ENCODE measurements at regions not wholly inside any gene's neighbourhood (a gene's known extent, or its start where the extent isn't known, plus 50 kb on each side); places are given as distances from the start of the nearest gene placed in this dataset.
"Not testable (repeated sequence)": the region's sequence is repeated elsewhere in the genome, so short reads cannot be mapped to it uniquely, and the experiment has no call there.

DNA sequence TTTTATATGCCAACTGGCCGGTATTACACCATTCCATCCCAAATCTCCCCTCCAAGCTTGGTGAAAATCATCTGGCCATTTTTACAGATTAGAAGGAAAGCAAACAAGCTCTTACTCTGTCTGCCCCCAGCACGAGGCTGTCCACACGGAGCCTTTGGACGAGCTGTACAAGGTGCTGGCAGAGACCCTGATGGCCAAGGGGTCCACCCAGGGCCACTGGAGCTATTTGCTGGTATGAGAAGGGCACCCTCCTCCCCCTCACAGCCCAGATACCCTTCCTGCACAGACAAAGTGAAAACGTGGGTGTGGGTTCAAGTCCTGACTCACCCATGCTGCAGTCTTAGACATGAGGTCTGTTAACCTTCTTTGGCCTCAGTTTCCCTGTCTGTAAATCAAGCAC, 84.9 kb upstream of the DRD5 start:
- H3K36me3 ChIP-seq (ENCODE audit: insufficient read depth, low read length); H3K27me3 ChIP-seq (ENCODE audit: insufficient read depth, low read length); H3K4me3 ChIP-seq (ENCODE audit: low read length): not testable (repeated sequence)

DNA sequence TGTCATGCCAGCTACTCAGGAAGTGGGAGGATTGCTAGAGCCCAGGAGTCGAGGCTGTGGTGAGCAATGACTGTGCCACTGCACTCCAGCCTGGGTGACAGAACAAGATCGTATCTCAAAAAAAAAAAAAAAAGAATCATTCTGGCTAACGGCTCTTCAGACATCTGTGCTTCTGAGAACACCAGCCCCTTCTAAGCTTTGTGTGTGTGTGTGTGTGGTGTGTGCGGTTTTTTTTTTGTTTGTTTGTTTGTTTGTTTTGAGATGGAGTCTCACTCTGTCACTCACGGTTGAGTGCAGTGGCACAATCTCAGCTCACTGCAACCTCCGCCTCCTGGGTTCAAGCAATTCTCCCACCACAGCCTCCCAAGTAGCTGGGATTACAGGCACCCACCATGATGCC, 79.4 kb upstream of the DRD5 start:
- H3K27me3 ChIP-seq (ENCODE audit: insufficient read depth, low read length); H3K36me3 ChIP-seq (ENCODE audit: insufficient read depth, low read length); H2AFZ ChIP-seq (ENCODE audit: low read depth, low read length); H3K4me1 ChIP-seq (ENCODE audit: insufficient read depth, low read length); H3K9me3 ChIP-seq (ENCODE audit: low read length); H3K4me3 ChIP-seq (ENCODE audit: low read length): not testable (repeated sequence)

More for the DNA sequence above, 84.9 kb upstream of the DRD5 start:
- not testable (repeated sequence) for H3K4me1 ChIP-seq (ENCODE audit: insufficient read depth, low read length); H3K9me3 ChIP-seq (ENCODE audit: low read length); H2AFZ ChIP-seq (ENCODE audit: low read depth, low read length)

DNA sequence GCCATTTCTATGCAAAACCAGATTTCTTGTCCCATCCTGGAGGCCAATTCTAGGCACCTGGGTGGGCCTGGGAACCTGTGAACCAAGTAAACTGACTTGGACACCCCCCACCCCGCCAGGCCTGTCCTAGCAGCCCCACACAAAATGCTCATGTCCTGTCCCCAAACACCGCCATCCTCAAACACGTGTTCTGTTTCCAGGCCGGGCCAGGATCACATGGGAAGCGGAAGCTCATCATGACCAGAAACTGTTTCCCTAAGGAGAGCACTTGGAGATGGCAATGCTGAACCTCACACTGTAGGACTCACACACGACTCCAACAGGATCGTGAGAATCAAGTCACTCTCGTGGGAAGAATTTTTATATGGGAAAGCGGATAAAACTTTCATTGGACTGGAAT, 78.7 kb upstream of the DRD5 start:
- not testable (repeated sequence) for H3K4me3 ChIP-seq (ENCODE audit: low read length); H3K36me3 ChIP-seq (ENCODE audit: insufficient read depth, low read length); H3K9me3 ChIP-seq (ENCODE audit: low read length); H3K4me1 ChIP-seq (ENCODE audit: insufficient read depth, low read length); H3K27me3 ChIP-seq (ENCODE audit: insufficient read depth, low read length); H2AFZ ChIP-seq (ENCODE audit: low read depth, low read length)

DNA sequence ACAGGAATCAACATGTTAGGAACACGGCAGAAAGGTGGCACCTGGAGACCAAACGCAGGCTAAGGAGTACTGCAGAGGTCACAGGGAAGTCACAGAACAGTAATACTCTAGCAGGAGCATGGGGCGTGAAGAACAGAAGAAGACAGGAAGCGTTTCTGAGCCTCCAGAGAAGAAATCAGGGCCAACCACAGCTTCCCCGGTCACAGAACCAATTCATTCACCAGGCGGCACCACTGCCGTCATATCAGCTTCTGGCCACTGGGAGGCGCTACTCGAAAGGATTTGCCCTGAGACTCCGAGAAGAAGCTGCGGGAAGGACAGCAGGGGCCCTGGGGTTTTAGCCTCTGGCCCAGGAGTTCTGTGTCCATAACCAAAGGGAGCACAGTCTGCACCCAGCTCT, 78.0 kb upstream of the DRD5 start:
- Histone ChIP-seq H3K9me3 (ENCODE audit: low read length) (no peaks in the 10 kb centered on the region), H3K4me3 (ENCODE audit: low read length) (no peak overlapping the region), H3K36me3 (ENCODE audit: insufficient read depth, low read length) (no peaks in the 10 kb centered on the region), H3K27me3 (ENCODE audit: insufficient read depth, low read length) (no peaks in the 10 kb centered on the region), H3K4me1 (ENCODE audit: insufficient read depth, low read length) (no peaks in the 10 kb centered on the region), H2AFZ (ENCODE audit: low read depth, low read length) (no peak overlapping the region)

DNA sequence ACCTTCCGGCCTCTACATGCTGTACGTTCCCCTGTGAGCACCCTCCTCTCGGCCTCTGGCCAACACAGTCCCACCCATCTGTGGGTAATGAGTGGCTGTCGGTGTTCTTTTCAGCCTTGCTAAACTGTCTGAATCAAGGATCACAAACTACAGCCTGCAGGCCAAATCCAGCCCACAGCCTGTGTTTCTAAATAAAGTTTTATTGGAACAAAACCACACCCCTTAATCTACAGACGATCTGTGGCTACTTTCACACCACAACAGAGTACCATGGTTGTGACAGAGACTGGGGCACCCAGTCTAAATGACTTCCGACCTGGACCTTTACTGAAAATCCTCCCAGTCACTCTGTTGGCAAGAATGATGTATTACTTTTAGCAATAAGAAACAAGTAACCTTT, 77.3 kb upstream of the DRD5 start:
- not testable (repeated sequence) for H3K9me3 ChIP-seq (ENCODE audit: low read length); H3K36me3 ChIP-seq (ENCODE audit: insufficient read depth, low read length); H3K27me3 ChIP-seq (ENCODE audit: insufficient read depth, low read length)

DNA sequence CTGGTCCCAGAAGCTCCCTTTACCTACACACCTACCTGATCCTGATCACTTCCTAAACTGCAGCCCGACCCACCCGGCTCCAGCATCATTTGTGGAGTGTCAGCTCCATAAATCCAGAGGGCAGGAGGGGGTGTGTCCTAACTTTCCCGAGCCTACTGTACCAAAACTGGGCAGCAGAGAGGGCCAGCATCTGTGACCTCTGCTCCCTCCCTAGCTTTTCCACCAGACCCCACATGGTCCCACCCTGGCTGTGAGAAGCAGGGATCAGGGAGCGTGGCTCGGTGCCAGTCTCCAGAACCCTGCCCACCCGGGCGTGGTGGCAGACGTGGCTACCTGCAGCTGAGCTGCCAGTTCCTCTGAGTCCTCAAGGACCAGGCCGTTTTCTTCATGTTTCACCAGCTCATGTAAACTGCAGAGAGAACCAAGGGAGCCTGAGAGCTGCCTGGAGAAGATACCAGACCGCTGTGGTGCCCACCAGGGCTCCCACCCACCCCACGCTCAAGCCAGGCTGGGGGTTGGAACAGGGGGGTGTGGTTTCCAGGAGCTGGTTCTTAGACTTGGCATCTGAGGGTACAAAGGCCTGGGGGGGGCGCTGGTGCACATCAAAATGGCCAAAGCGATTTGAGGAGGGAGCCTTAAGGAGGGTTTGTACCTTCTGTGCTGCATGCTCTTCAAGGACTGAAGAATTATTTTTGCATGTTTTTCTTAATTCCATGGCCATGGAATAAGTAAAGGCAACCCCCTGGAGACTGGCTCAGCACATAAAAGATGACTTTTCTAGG, 76.7 kb upstream of the DRD5 start:
- Histone ChIP-seq H3K4me3 (ENCODE audit: low read length) (no peak overlapping the region), H3K27me3 (ENCODE audit: insufficient read depth, low read length) (no peaks in the 10 kb centered on the region), H3K9me3 (ENCODE audit: low read length) (no peaks in the 10 kb centered on the region), H3K4me1 (ENCODE audit: insufficient read depth, low read length) (no peaks in the 10 kb centered on the region), H3K36me3 (ENCODE audit: insufficient read depth, low read length) (no peaks in the 10 kb centered on the region), H2AFZ (ENCODE audit: low read depth, low read length) (no peak overlapping the region)

More for the DNA sequence above, 77.3 kb upstream of the DRD5 start:
- not testable (repeated sequence) for H3K4me1 ChIP-seq (ENCODE audit: insufficient read depth, low read length); H2AFZ ChIP-seq (ENCODE audit: low read depth, low read length); H3K4me3 ChIP-seq (ENCODE audit: low read length)

DNA sequence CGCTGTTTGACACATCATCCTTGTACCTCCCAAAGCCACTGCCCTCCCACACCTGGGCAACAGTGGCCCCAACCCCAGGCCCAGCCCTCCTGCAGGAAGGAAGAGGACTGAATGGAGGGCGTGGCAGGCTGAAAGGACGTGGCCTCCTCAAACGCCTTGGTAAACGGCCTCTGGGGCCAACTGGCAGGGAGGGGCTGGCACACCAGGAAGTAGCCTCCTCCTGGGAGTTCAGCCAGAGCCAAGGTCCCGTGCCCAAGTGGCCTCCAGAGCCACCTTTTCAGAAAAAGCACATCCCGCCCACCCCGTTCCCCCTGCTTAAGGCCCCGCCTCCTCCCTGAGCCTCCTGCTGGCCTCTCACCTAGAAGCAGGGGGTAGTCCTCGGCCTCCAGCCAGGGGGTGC, 74.2 kb upstream of the DRD5 start:
- H3K4me3 ChIP-seq (ENCODE audit: low read length); H3K27me3 ChIP-seq (ENCODE audit: insufficient read depth, low read length); H3K4me1 ChIP-seq (ENCODE audit: insufficient read depth, low read length); H3K9me3 ChIP-seq (ENCODE audit: low read length); H2AFZ ChIP-seq (ENCODE audit: low read depth, low read length); H3K36me3 ChIP-seq (ENCODE audit: insufficient read depth, low read length): not testable (repeated sequence)

DNA sequence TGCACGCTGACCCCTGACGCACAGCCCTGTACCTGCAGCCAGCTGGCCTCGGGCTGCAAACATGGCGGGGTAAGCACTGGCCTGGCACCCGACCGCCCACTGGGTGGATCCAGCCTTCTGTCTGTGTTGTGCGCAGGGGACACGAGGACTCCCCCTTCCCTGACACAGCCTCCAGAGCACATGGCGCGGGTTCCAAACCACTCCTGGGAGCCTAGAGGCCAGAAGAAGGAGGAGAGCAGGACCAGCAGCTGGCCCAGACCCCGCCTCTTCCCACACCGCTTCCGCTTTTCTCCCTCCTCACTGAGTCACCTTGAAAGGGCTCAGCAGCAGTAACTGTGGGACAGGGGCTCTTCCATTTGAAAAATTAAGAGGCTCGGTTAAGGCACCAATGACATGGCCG, 73.5 kb upstream of the DRD5 start:
- H3K4me3 ChIP-seq (ENCODE audit: low read length); H3K4me1 ChIP-seq (ENCODE audit: insufficient read depth, low read length); H3K9me3 ChIP-seq (ENCODE audit: low read length); H3K36me3 ChIP-seq (ENCODE audit: insufficient read depth, low read length); H3K27me3 ChIP-seq (ENCODE audit: insufficient read depth, low read length); H2AFZ ChIP-seq (ENCODE audit: low read depth, low read length): not testable (repeated sequence)

DNA sequence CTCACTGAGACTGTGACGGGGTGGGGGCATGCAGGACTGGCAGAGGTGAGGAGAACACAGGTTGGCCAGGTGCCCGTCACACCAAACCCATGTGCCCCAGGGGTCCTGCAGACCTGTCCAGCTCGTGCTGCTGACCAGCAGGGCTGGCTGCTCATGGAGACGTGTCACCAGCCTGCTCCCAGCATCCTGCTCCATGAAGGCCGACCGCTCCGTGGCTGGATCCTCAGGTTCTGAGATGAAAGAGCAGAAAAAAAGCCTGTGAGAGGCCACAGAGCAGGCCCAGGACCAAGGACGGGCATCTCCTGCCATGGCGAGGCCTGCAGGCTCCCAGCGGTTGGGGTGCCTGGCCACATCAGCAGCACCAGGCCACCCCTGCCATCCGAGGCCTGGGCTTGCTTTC, 71.7 kb upstream of the DRD5 start:
- Histone ChIP-seq H3K4me1 (ENCODE audit: insufficient read depth, low read length) (no peaks in the 10 kb centered on the region), H2AFZ (ENCODE audit: low read depth, low read length) (no peak overlapping the region), H3K9me3 (ENCODE audit: low read length) (no peaks in the 10 kb centered on the region), H3K27me3 (ENCODE audit: insufficient read depth, low read length) (no peaks in the 10 kb centered on the region), H3K4me3 (ENCODE audit: low read length) (no peak overlapping the region), H3K36me3 (ENCODE audit: insufficient read depth, low read length) (no peaks in the 10 kb centered on the region)

DNA sequence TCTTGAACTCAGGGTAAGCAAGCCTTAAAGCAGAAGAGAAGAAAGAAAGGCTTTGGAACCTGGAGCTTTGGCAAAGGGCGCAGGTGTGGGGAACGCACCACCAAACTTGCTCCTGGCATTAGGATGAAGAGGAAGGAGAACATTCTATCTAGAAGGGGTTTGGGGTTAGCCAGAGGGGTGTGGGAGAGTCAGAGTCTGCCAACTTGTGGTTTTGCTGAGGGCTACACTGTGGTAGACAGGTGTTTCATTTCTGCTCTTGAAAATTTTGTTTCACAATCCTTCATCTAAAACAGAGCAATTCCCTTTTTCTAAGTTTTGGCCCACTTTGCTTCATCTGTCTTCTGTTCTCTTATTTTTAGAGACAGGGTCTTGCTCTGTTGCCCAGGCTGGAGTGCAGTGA, 66.2 kb upstream of the DRD5 start:
- not testable (repeated sequence) for H3K4me1 ChIP-seq (ENCODE audit: insufficient read depth, low read length); H3K27me3 ChIP-seq (ENCODE audit: insufficient read depth, low read length); H2AFZ ChIP-seq (ENCODE audit: low read depth, low read length); H3K9me3 ChIP-seq (ENCODE audit: low read length); H3K36me3 ChIP-seq (ENCODE audit: insufficient read depth, low read length); H3K4me3 ChIP-seq (ENCODE audit: low read length)

DNA sequence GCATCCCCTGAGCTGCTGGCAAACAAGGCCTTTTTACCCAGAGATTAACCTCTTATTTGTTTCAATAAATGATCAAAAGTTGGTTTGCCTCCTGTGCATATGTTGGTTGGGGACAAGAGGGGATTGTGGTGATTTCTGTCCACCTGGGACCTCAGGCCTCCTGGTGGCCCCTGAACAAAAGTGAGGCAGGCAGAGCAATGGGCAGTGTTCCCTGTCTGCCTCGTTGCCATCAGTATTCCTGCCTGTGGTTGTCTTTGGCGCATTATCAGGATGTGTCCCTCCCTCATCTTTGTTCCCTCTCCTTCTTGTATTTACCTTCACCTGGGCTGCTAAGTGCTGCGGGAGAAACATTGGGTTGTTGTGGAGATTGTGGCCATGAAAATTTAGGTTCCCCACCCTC, 65.3 kb upstream of the DRD5 start:
- Histone ChIP-seq H3K9me3 (ENCODE audit: low read length) (no peaks in the 10 kb centered on the region), H2AFZ (ENCODE audit: low read depth, low read length) (no peak overlapping the region), H3K27me3 (ENCODE audit: insufficient read depth, low read length) (no peaks in the 10 kb centered on the region), H3K36me3 (ENCODE audit: insufficient read depth, low read length) (no peaks in the 10 kb centered on the region), H3K4me3 (ENCODE audit: low read length) (no peak overlapping the region), H3K4me1 (ENCODE audit: insufficient read depth, low read length) (no peaks in the 10 kb centered on the region)

DNA sequence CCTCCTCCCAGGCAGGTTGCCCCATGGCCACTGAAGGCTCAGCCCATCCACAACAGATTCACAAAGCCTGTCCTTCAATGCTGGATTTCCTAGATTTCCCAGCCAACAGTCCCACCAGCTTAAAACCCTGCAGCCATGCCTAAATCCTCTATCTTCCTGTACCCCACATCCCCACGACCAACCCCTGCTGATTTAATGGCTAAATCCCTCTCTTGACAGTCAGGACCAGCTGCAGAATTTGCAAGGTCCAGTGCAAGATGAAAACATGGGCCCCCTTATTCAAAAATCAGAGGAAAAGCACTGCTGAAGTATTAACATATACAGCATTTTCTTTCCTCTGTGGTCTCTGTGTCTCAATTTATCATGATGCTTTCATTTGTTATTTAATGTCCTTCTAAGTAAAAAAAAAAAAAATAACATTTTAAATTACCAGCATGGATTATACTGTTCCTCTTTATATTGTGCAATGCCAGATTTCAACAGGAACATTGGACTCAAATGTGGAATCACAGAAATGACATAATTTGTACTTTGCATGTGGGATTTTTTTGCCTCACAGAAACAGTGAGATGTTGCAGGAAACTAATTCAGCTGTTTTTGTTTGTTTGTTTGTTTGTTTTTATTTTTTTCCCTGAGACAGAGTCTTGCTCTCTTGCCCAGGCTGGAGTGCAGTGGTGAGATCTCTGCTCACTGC, 63.0 kb upstream of the DRD5 start:
- H3K27me3 ChIP-seq (ENCODE audit: insufficient read depth, low read length); H3K36me3 ChIP-seq (ENCODE audit: insufficient read depth, low read length); H3K4me1 ChIP-seq (ENCODE audit: insufficient read depth, low read length): not testable (repeated sequence)

DNA sequence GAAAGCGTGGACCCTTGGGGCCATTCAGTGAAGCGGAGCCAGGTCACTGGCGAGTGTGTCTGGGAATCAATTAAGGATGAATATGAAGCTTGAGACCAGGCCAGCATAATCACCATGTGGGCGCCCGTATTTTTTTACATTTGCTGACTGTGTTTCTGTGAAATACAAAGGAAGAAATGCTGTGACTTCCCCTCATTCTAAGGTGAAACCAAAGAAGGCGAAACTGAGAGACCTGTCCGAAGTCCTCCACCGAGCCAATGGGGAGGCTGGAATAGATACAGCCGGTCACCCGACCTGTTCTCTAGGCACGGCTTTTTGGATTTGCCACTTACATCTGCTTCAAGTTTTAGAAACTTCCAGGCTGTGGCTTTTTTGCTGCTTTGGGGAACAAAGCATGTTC, 59.3 kb upstream of the DRD5 start:
- not testable (repeated sequence) for H3K4me1 ChIP-seq (ENCODE audit: insufficient read depth, low read length); H3K36me3 ChIP-seq (ENCODE audit: insufficient read depth, low read length); H3K4me3 ChIP-seq (ENCODE audit: low read length); H3K27me3 ChIP-seq (ENCODE audit: insufficient read depth, low read length); H2AFZ ChIP-seq (ENCODE audit: low read depth, low read length); H3K9me3 ChIP-seq (ENCODE audit: low read length)

More for the DNA sequence above, 63.0 kb upstream of the DRD5 start:
- not testable (repeated sequence) for H2AFZ ChIP-seq (ENCODE audit: low read depth, low read length); H3K4me3 ChIP-seq (ENCODE audit: low read length); H3K9me3 ChIP-seq (ENCODE audit: low read length)

All from neuron (in vitro differentiated cells).